CD4-positive, alpha-beta T cell (primary cell): ENCODE measurements at regions not wholly inside any gene's neighbourhood (a gene's known extent, or its start where the extent isn't known, plus 50 kb on each side); places are given as distances from the start of the nearest gene placed in this dataset.

Experiments used
- ATAC-seq: fragments of 200-7000 bp; cut with Tn5 transposase; one replicate; pipeline ENCODE4 v1.10.0; 2022; ENCODE audit warnings: mild to moderate bottlenecking; ENCODE audit not compliant: poor library complexity
- CTCF ChIA-PET: fragments of 350-600 bp; sonication (Branson Sonifier 250); formaldehyde crosslinking; loops from one replicate; lab custom pipeline; 2021; ENCODE audit warnings: antibody characterized with exemption, inconsistent platforms; lab: Charles Lee
- POLR2A ChIA-PET: fragments of 350-600 bp; sonication (Branson Sonifier 250); formaldehyde crosslinking; loops from one replicate; lab custom pipeline; 2021; ENCODE audit warnings: antibody characterized with exemption, inconsistent platforms; lab: Charles Lee
- DNase-seq, 14 experiments: peaks; one replicate each; pipeline ENCODE4 v3.0.0-alpha.2; 2013 to 2020; ENCODE audit warnings: mixed read lengths in 2 of 14
- H3K27ac ChIP-seq, 2 donors: one replicate each; pipeline versions ENCODE4 v1.5.1 to v1.7.0; 2013; ENCODE audit warnings: low read length in 2 of 2, low read depth in 1 of 2, mild to moderate bottlenecking in 1 of 2
- H3K27me3 ChIP-seq, 2 experiments: 1 replicate in 1 of 2; 2 replicates in 1 of 2; pipeline versions ENCODE4 v1.6.1 to v1.7.0; 2013; ENCODE audit warnings: low read length in 2 of 2, control low read depth in 1 of 2, mild to moderate bottlenecking in 1 of 2, moderate library complexity in 1 of 2; ENCODE audit not compliant: insufficient read depth in 2 of 2, control insufficient read depth in 1 of 2
- H3K36me3 ChIP-seq: one replicate; pipeline ENCODE4 v1.6.1; 2013; ENCODE audit warnings: low read length, control low read depth; ENCODE audit not compliant: insufficient read depth
- H3K4me1 ChIP-seq: one replicate; pipeline ENCODE4 v1.6.1; 2013; ENCODE audit warnings: low read length, control low read depth; ENCODE audit not compliant: insufficient read depth
- H3K4me3 ChIP-seq: one replicate; pipeline ENCODE4 v1.5.1; 2013; ENCODE audit warnings: mild to moderate bottlenecking, low read length, moderate library complexity
- H3K9me3 ChIP-seq, 2 experiments: 1 replicate in 1 of 2; 2 replicates in 1 of 2; pipeline versions ENCODE4 v1.6.1 to v1.7.0; 2013; ENCODE audit warnings: low read length in 2 of 2, mild to moderate bottlenecking in 2 of 2, control low read depth in 1 of 2, moderate library complexity in 1 of 2; ENCODE audit not compliant: control insufficient read depth in 1 of 2, insufficient read depth in 1 of 2
- H3K27ac Mint-ChIP-seq: one replicate; pipeline ENCODE4 v1.8.0; 2020; ENCODE audit warnings: mixed read lengths
- H3K27me3 Mint-ChIP-seq: one replicate; pipeline ENCODE4 v1.8.0; 2021; ENCODE audit warnings: mixed read lengths
- H3K36me3 Mint-ChIP-seq: one replicate; pipeline ENCODE4 v1.8.0; 2021; ENCODE audit warnings: low read depth, mixed read lengths
- H3K4me1 Mint-ChIP-seq: one replicate; pipeline ENCODE4 v1.8.0; 2021; ENCODE audit warnings: low read depth, mixed read lengths
- H3K4me3 Mint-ChIP-seq: one replicate; pipeline ENCODE4 v1.8.0; 2020; ENCODE audit warnings: mild to moderate bottlenecking, mixed read lengths
- H3K9me3 Mint-ChIP-seq: one replicate; pipeline ENCODE4 v1.8.0; 2020; ENCODE audit warnings: mixed read lengths
- CTCF ChIP-seq: fragments of 200-600 bp; IDR thresholded peaks from one replicate; pipeline ENCODE4 v1.8.0; 2022; ENCODE audit warnings: antibody characterized with exemption, mild to moderate bottlenecking
- intact Hi-C, 2 experiments: fragments of 100-400 bp; cut with DNase I in 1 of 2; cut with micrococcal nuclease in 1 of 2; formaldehyde crosslinking; loops; one replicate each; pipeline versions ENCODE4 v1.15.1 to v1.9.0; 2023 to 2025; cut with DNase I, micrococcal nuclease

- Mint-ChIP-seq H3K27ac (no peak overlapping the region), H3K4me3 (no peak overlapping the region), H3K9me3 (no peaks in the 10 kb centered on the region), H3K4me1 (no peaks in the 10 kb centered on the region), H3K36me3 (no peaks in the 10 kb centered on the region), H3K27me3 (peaks cover 13% of the 10 kb centered on the region)
- no peak for TF ChIP-seq CTCF
- no peaks in the 10 kb centered on the region for H3K4me1 ChIP-seq
- H3K4me3 ChIP-seq, result no peak overlapping the region
- POLR2A ChIA-PET, result no interaction called here
- H3K27me3 ChIP-seq, result no peaks in the 10 kb centered on the region
- ATAC-seq, result no peak
- no peaks in the 10 kb centered on the region for H3K9me3 ChIP-seq
- DNase-seq, result no peak
- no peaks in the 10 kb centered on the region for H3K36me3 ChIP-seq
- no peak overlapping the region for H3K27ac ChIP-seq
- CTCF ChIA-PET, result no interaction called here
- intact Hi-C loops, result no loop called here
Measured at GRCh38 chr18:68607852-68608251, 107.1 kb downstream of the TMX3 start.

DNA sequence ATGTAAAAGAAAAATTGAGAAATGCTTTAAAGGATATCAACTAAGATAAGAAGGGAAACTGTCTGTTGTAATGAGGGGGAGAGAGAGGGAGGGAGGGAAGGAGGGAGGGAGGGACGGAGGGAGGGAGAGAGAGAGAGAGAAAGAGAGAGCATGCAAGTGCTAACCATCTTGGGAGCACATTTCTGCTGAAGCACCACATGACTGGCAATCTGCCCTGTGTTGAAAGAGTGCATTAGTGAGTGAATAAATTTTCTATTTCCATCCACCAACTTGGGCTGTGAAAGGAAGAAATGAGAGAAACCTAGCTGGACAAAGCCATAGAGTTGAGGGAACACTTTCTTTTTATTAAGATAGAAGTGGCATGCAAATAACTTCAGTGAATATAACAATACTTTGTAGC lies 110.7 kb downstream of the TMX3 start:
- intact Hi-C loops, result no loop called here
- Mint-ChIP-seq H3K27ac (no peak overlapping the region), H3K36me3 (no peaks in the 10 kb centered on the region), H3K27me3 (peaks cover 13% of the 10 kb centered on the region), H3K4me1 (no peaks in the 10 kb centered on the region), H3K9me3 (no peaks in the 10 kb centered on the region), H3K4me3 (no peak overlapping the region)
- no peaks in the 10 kb centered on the region for H3K36me3 ChIP-seq
- ChIA-PET CTCF (no interaction called here), POLR2A (no interaction called here)
- TF ChIP-seq CTCF, result no peak
- H3K27me3 ChIP-seq, result no peaks in the 10 kb centered on the region
- no peak overlapping the region for H3K4me3 ChIP-seq
- no peak for ATAC-seq
- no peak overlapping the region for H3K27ac ChIP-seq
- no peaks in the 10 kb centered on the region for H3K4me1 ChIP-seq
- no peaks in the 10 kb centered on the region for H3K9me3 ChIP-seq
- no peak for DNase-seq

GRCh38 chr18:68596016-68596415 lies 118.9 kb downstream of the TMX3 start:
- ChIA-PET POLR2A (no interaction called here), CTCF (no interaction called here)
- Mint-ChIP-seq H3K27ac (no peak overlapping the region), H3K27me3 (no peaks in the 10 kb centered on the region), H3K36me3 (no peaks in the 10 kb centered on the region), H3K9me3 (no peaks in the 10 kb centered on the region), H3K4me1 (no peaks in the 10 kb centered on the region), H3K4me3 (no peak overlapping the region)
- ATAC-seq (no peak), DNase-seq (no peak)
- peaks cover 0 to 3% of the 10 kb centered on the region in 2 experiments for H3K27me3 ChIP-seq
- intact Hi-C loops, result no loop called here
- H3K27ac ChIP-seq, result no peak overlapping the region
- no peaks in the 10 kb centered on the region for H3K9me3 ChIP-seq
- H3K4me3 ChIP-seq, result no peak overlapping the region
- no peaks in the 10 kb centered on the region for H3K36me3 ChIP-seq
- TF ChIP-seq CTCF, result no peak
- no peaks in the 10 kb centered on the region for H3K4me1 ChIP-seq
